DOHH2 (cell line): ENCODE measurements at regions not wholly inside any gene's neighbourhood (a gene's known extent, or its start where the extent isn't known, plus 50 kb on each side); places are given as distances from the start of the nearest gene placed in this dataset.
"Not testable (repeated sequence)": the region's sequence is repeated elsewhere in the genome, so short reads cannot be mapped to it uniquely, and the experiment has no call there.

Experiments
- H3F3A ChIP-seq: fragments of 200-600 bp; sonication (generic), shearing (Covaris generic); 2 replicates; pipeline ENCODE4 v1.6.0; 2016; ENCODE audit warnings: antibody characterized with exemption, mild to moderate bottlenecking; ENCODE audit not compliant: control insufficient read depth, insufficient read depth
- H3K27ac ChIP-seq: fragments of 200-600 bp; sonication (generic); 2 replicates; pipeline ENCODE4 v1.5.1; 2014; ENCODE audit warnings: low read depth, mild to moderate bottlenecking, low read length, moderate library complexity
- H3K27me3 ChIP-seq: fragments of 200-600 bp; sonication (generic); 2 replicates; pipeline ENCODE4 v1.6.1; 2014; ENCODE audit warnings: mild to moderate bottlenecking, low read length, mixed read lengths; ENCODE audit not compliant: control insufficient read depth
- H3K36me3 ChIP-seq: fragments of 200-600 bp; sonication (generic); 2 replicates; pipeline ENCODE4 v1.6.1; 2014; ENCODE audit warnings: mild to moderate bottlenecking, low read length, moderate library complexity, mixed read lengths; ENCODE audit not compliant: control insufficient read depth
- H3K4me1 ChIP-seq: fragments of 200-600 bp; sonication (generic); 2 replicates; pipeline ENCODE4 v1.6.1; 2014; ENCODE audit warnings: mild to moderate bottlenecking, low read length, mixed read lengths; ENCODE audit not compliant: control insufficient read depth
- H3K4me2 ChIP-seq: fragments of 200-600 bp; sonication (generic); 2 replicates; pipeline ENCODE4 v1.6.0; 2014; ENCODE audit warnings: mild to moderate bottlenecking, low read length, moderate library complexity
- H3K4me3 ChIP-seq: fragments of 200-600 bp; sonication (generic); 2 replicates; pipeline ENCODE4 v1.5.1; 2014; ENCODE audit warnings: mild to moderate bottlenecking, low read length, mixed read lengths
- H3K79me2 ChIP-seq: fragments of 200-600 bp; sonication (generic); 2 replicates; pipeline ENCODE4 v1.6.1; 2014; ENCODE audit warnings: mild to moderate bottlenecking, low read length, mixed read lengths; ENCODE audit not compliant: control insufficient read depth
- H3K9me2 ChIP-seq: fragments of 200-600 bp; sonication (generic); replicated peaks from 2 replicates; pipeline ENCODE4 v1.6.1; 2014; ENCODE audit warnings: mild to moderate bottlenecking, low read length, mixed read lengths; ENCODE audit not compliant: control insufficient read depth
- H3K9me3 ChIP-seq: fragments of 200-600 bp; sonication (generic); 2 replicates; pipeline ENCODE4 v1.6.1; 2014; ENCODE audit warnings: antibody characterized with exemption, low read length, mixed read lengths; ENCODE audit not compliant: control insufficient read depth, insufficient read depth
- H4K20me1 ChIP-seq: fragments of 200-600 bp; sonication (generic); 2 replicates; pipeline ENCODE4 v1.6.0; 2014; ENCODE audit warnings: low read depth, mild to moderate bottlenecking, antibody characterized with exemption, low read length, moderate library complexity; ENCODE audit not compliant: control insufficient read depth, insufficient read depth
- EZH2phosphoT487 ChIP-seq: fragments of 200-600 bp; sonication (generic); IDR thresholded peaks from 2 replicates; pipeline ENCODE4 v1.6.1; 2017; ENCODE audit warnings: borderline replicate concordance, mild to moderate bottlenecking, antibody characterized with exemption, low read length, moderate library complexity, mixed read lengths
- TF ChIP-seq, protein P1 (sequence below): fragments of 200-600 bp; sonication (generic); IDR thresholded peaks from one replicate; pipeline ENCODE4 v1.5.1; 2014; ENCODE audit warnings: antibody characterized with exemption, mild to moderate bottlenecking, low read depth, low read length; ENCODE audit not compliant: poor library complexity, severe bottlenecking

DNA sequence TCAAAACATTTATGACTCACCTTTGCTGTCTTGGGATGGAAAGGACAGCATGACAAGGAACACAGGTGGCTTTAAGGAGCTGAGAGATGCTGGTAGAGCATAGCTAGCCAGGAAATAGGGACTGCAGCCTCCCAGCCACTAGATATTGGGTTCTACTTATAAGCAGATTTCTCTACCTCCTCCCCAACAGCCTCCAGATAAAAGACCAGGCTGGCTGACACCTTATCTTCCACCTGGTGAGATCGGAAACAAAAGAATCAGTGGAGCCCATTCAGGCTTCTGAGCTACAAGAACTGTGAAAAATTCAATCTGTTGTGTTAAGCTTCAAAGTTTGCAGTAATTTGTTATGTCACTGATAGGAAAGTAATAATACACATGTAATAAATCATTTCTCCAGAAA, 1278.5 kb upstream of the ZEB2 start:
- Histone ChIP-seq H3K4me3 (no peak overlapping the region), H3K79me2 (no peaks in the 10 kb centered on the region), H4K20me1 (no peaks in the 10 kb centered on the region), H3K27ac (no peak overlapping the region), H3K27me3 (no peaks in the 10 kb centered on the region), H3K4me2 (no peak overlapping the region), H3K9me3 (no peaks in the 10 kb centered on the region), H3K36me3 (no peaks in the 10 kb centered on the region), H3F3A (no peaks in the 10 kb centered on the region), H3K9me2 (no peaks in the 10 kb centered on the region), H3K4me1 (no peaks in the 10 kb centered on the region)
- TF ChIP-seq EZH2phosphoT487: no peak
- TF ChIP-seq, protein P1, sequence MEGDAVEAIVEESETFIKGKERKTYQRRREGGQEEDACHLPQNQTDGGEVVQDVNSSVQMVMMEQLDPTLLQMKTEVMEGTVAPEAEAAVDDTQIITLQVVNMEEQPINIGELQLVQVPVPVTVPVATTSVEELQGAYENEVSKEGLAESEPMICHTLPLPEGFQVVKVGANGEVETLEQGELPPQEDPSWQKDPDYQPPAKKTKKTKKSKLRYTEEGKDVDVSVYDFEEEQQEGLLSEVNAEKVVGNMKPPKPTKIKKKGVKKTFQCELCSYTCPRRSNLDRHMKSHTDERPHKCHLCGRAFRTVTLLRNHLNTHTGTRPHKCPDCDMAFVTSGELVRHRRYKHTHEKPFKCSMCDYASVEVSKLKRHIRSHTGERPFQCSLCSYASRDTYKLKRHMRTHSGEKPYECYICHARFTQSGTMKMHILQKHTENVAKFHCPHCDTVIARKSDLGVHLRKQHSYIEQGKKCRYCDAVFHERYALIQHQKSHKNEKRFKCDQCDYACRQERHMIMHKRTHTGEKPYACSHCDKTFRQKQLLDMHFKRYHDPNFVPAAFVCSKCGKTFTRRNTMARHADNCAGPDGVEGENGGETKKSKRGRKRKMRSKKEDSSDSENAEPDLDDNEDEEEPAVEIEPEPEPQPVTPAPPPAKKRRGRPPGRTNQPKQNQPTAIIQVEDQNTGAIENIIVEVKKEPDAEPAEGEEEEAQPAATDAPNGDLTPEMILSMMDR: no peak

DNA sequence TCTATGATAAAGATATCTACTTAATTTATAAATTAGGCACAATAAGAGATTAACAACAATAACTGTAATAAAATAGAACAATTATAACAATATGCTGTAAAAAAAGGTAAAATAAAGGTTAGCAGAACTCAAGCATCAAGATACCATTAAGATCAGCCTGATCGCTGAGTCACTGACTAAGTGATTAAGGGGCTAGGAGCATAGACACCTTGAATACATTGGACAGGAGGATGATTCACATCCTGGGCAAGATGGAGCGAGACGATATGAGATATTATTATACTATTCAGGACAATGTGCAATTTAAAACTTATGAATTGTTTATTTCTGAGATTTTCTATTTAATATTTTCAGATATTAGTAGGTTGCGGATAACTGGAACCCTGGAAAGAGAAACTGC, 1277.8 kb upstream of the ZEB2 start:
- H3K4me2 ChIP-seq: no peak overlapping the region
- no peaks in the 10 kb centered on the region for H3K36me3 ChIP-seq
- no peaks in the 10 kb centered on the region for H3K27me3 ChIP-seq
- H4K20me1 ChIP-seq: no peaks in the 10 kb centered on the region
- TF ChIP-seq, protein P1: no peak
- no peak for TF ChIP-seq EZH2phosphoT487
- no peaks in the 10 kb centered on the region for H3K9me2 ChIP-seq
- no peak overlapping the region for H3K27ac ChIP-seq
- no peaks in the 10 kb centered on the region for H3F3A ChIP-seq
- no peak overlapping the region for H3K4me3 ChIP-seq
- H3K4me1 ChIP-seq: no peaks in the 10 kb centered on the region
- no peaks in the 10 kb centered on the region for H3K79me2 ChIP-seq
- no peaks in the 10 kb centered on the region for H3K9me3 ChIP-seq

DNA sequence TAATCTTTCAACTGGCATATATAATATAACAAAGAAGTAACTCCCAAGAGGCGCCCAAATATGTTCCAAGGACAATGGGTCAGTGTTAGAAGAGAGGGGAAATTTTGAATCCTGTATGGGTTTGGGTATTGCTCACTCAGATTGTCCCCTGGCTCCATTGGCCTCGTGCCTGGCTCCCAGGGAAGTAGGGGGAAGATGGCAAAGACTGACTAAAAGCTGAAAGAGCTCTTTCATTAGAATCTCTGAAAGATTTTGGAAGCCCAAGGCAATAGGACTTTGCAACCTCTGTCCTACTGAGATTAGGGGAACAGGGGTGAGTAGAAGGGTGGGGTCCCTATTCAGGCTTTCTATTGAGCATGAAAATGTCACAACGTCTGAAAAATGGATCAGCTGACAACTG, 1272.8 kb upstream of the ZEB2 start:
- Histone ChIP-seq H3K27me3 (no peaks in the 10 kb centered on the region), H3F3A (no peaks in the 10 kb centered on the region), H3K9me2 (no peaks in the 10 kb centered on the region), H3K27ac (no peak overlapping the region), H3K4me2 (no peak overlapping the region), H3K4me3 (no peak overlapping the region), H4K20me1 (no peaks in the 10 kb centered on the region), H3K79me2 (no peaks in the 10 kb centered on the region), H3K9me3 (no peaks in the 10 kb centered on the region), H3K4me1 (no peaks in the 10 kb centered on the region), H3K36me3 (no peaks in the 10 kb centered on the region)
- TF ChIP-seq EZH2phosphoT487: no peak
- TF ChIP-seq, protein P1: no peak

DNA sequence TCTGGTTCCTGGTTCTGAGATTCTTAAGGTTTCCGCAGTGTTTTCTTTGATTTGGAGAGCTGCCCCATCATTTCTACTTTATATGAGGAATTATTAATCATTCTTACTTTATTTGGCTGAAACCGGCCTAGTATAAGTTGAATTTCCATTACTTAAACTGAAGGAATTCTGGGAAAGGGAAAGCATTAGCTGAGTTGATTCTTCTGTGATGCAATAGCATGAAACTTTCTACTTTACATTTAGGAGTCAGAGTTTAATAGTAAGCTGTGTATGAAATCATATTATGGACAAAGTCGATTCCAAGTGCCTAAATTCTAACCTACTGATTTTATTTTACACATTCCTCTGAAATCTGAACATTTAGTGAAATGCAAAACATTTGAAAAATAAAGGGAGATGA, 1269.7 kb upstream of the ZEB2 start:
- H3F3A ChIP-seq: no peaks in the 10 kb centered on the region
- no peak for TF ChIP-seq EZH2phosphoT487
- TF ChIP-seq, protein P1: no peak
- H3K27ac ChIP-seq: no peak overlapping the region
- H3K4me3 ChIP-seq: no peak overlapping the region
- H3K4me1 ChIP-seq: no peaks in the 10 kb centered on the region
- H3K79me2 ChIP-seq: no peaks in the 10 kb centered on the region
- no peaks in the 10 kb centered on the region for H3K9me2 ChIP-seq
- H3K36me3 ChIP-seq: no peaks in the 10 kb centered on the region
- H3K27me3 ChIP-seq: no peaks in the 10 kb centered on the region
- no peaks in the 10 kb centered on the region for H4K20me1 ChIP-seq
- no peak overlapping the region for H3K4me2 ChIP-seq
- no peaks in the 10 kb centered on the region for H3K9me3 ChIP-seq

DNA sequence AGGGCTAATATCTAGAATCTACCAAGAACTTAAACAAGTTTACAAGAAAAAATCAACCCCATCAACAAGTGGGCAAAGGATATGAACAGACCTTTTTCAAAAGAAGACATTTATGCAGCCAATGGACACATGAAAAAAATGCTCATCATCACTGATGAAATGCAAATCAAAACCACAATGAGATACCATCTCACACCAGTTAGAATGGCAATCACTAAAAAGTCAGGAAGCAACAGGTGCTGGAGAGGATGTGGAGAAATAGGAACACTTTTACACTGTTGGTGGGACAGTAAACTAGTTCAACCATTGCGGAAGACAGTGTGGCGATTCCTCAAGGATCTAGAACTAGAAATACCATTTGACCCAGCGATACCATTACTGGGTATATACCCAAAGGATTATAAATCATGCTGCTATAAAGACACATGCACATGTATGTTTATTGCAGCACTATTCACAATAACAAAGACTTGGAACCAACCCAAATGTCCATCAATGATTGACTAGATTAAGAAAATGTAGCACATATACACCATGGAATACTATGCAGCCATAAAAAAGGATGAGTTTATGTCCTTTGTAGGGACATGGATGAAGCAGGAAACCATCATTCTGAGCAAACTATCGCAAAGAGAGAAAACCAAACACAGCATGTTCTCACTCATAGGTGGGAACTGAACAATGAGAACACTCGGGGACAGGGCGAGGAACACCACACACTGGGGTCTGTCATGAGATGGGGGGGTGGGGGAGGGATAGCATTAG, 1267.9 kb upstream of the ZEB2 start:
- H3K4me2 ChIP-seq, H4K20me1 ChIP-seq, H3K4me1 ChIP-seq: not testable (repeated sequence)

More for the DNA sequence above, 1267.9 kb upstream of the ZEB2 start:
- H3K36me3 ChIP-seq, H3F3A ChIP-seq, H3K4me3 ChIP-seq, H3K9me2 ChIP-seq, H3K27ac ChIP-seq, H3K27me3 ChIP-seq, H3K9me3 ChIP-seq, H3K79me2 ChIP-seq: not testable (repeated sequence)
